Body of pancreas (tissue), 4 donors: ENCODE measurements at regions not wholly inside any gene's neighbourhood (a gene's known extent, or its start where the extent isn't known, plus 50 kb on each side); places are given as distances from the start of the nearest gene placed in this dataset.

Experiments used
- CTCF ChIP-seq, 7 experiments: fragments of 450-650 bp in 4 of 7; fragments of 200-600 bp in 3 of 7; sonication (generic) in 3 of 7; IDR thresholded peaks; one replicate each; pipeline ENCODE4 v1.5.1; 2016 to 2019; ENCODE audit warnings: antibody characterized with exemption in 7 of 7
- POLR2A ChIP-seq, 3 donors: fragments of 450-650 bp; IDR thresholded peaks; one replicate each; pipeline ENCODE4 v1.6.1; 2016; ENCODE audit warnings: antibody characterized with exemption in 3 of 3, mild to moderate bottlenecking in 2 of 3

GRCh38 chr13:40287428-40287827 lies 379.0 kb downstream of the FOXO1 start:
- no peak for TF ChIP-seq CTCF (IDR thresholded peaks at IDR 0.05)
- TF ChIP-seq POLR2A (IDR thresholded peaks at IDR 0.05) = no peak
